ENCODE measurements at regions not wholly inside any gene's neighbourhood (a gene's known extent, or its start where the extent isn't known, plus 50 kb on each side); places are given as distances from the start of the nearest gene placed in this dataset.

DNA sequence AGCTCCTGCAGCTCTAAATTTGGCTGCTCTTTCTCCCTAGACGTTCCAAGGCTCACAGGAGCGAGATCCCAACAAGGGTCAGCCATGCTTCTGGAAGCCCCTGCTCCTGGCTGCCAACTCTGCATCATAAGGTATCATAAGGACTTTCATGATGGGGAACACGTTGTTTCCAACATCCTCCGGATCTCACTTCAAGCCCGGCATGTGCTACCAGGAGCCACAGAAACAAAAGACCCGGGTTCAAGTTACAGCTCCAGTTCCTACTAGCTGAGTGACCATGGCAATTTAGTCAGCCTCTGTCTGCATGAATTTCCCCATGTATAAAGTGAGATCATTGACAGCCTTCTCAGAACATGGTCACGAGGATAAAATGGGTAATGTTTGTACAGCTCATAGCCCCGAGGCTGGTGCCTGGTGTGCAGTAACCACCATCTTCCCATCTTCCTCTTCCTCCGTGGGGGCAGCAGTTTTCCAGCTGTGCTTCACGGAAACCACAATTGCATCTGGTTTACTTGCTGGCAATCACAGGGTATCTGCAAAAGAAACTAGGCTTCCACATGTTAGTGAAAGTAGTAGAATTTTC, 209.0 kb upstream of the ECI2 start:
- TF ChIP-seq, protein P1, sequence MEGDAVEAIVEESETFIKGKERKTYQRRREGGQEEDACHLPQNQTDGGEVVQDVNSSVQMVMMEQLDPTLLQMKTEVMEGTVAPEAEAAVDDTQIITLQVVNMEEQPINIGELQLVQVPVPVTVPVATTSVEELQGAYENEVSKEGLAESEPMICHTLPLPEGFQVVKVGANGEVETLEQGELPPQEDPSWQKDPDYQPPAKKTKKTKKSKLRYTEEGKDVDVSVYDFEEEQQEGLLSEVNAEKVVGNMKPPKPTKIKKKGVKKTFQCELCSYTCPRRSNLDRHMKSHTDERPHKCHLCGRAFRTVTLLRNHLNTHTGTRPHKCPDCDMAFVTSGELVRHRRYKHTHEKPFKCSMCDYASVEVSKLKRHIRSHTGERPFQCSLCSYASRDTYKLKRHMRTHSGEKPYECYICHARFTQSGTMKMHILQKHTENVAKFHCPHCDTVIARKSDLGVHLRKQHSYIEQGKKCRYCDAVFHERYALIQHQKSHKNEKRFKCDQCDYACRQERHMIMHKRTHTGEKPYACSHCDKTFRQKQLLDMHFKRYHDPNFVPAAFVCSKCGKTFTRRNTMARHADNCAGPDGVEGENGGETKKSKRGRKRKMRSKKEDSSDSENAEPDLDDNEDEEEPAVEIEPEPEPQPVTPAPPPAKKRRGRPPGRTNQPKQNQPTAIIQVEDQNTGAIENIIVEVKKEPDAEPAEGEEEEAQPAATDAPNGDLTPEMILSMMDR (IDR thresholded peaks at IDR 0.05), result no peak
- TF ChIP-seq POLR2A (IDR thresholded peaks at IDR 0.05) (no peak), POLR2AphosphoS5 (IDR thresholded peaks at IDR 0.05) (no peak)
